Left renal pelvis (tissue), 4 donors: ENCODE measurements at regions not wholly inside any gene's neighbourhood (a gene's known extent, or its start where the extent isn't known, plus 50 kb on each side); places are given as distances from the start of the nearest gene placed in this dataset.
A peak's percentile ranks its signal among the peaks of the same experiment; 100 is the strongest.

Experiments
- DNase-seq, 4 donors: peaks; one replicate each; pipeline ENCODE4 v3.0.0-alpha.2; 2013; ENCODE audit warnings: low read depth in 4 of 4, low spot score in 3 of 4

- no peak for DNase-seq
Observed at GRCh38 chr2:164044622-164045021, 308.8 kb upstream of the FIGN start.

GRCh38 chr2:164039270-164039669 lies 303.5 kb upstream of the FIGN start:
- no peak for DNase-seq

DNA sequence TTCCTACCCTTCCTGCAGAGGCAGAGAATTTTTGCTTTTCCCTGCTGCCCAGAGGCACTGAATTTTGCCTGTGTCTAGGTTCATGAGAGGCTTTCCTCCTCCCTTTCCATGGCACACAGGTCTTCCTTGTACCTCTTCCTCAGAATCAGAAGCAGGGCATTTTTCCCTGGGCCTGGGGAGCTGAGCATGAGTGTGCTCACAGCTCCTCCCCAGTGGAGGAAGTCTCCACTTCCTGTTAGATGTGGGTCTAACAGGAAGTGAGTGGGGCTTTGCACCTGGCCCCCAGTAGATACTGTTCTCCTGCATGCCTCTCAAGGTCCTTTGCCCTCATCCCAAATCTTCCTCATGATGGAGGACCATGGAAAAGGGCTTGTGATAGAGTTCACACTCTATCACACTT lies 297.2 kb upstream of the FIGN start:
- no peak for DNase-seq

- DNase-seq: no peak
Observed at GRCh38 chr2:164030623-164031022, 294.8 kb upstream of the FIGN start.

- no peak for DNase-seq
Observed at GRCh38 chr2:164028814-164029534, 293.2 kb upstream of the FIGN start.

DNA sequence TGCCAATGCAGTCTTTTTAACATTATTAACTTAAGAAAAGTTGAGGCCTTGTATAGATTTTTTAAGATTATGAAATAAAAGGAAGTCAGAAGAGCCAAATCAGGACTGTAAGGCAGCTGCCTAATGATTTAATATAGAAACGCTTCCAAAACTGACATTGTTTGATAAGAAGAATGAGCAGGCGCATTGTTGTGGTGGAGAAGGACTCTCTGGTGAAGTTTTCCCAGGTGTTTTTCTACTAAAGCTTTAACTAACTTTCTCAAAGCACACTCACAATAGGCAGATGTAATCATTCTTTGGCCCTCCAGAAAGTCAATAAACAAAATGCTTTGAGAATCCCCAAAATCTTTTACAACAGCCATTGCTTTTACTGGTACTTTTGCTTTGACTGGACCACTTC lies 288.6 kb upstream of the FIGN start:
- DNase-seq: no peak

- no peak for DNase-seq
Observed at GRCh38 chr2:164023896-164024295, 288.1 kb upstream of the FIGN start.

- DNase-seq: peak; percentile 43 to 73 (median 52)
Observed at GRCh38 chr2:164015328-164016123, 279.7 kb upstream of the FIGN start.

DNA sequence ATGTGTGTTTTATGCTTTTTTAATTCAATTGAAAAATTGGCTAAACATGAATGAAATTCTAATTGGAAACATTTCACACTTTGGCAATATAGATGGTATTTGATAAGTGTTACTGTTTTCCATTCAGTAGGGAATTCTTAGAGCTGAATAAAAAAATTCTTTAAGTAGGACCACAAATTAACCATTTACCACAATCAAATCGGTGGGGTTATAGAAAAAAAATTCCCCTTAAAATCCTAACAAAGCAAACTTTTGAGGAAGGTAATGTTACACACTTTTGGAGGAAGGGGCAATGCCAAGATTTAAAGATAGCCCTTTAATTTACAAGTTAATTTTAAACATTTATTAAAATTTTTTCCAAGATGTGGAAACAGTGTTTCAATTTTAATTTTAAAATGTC lies 279.0 kb upstream of the FIGN start:
- no peak for DNase-seq

DNA sequence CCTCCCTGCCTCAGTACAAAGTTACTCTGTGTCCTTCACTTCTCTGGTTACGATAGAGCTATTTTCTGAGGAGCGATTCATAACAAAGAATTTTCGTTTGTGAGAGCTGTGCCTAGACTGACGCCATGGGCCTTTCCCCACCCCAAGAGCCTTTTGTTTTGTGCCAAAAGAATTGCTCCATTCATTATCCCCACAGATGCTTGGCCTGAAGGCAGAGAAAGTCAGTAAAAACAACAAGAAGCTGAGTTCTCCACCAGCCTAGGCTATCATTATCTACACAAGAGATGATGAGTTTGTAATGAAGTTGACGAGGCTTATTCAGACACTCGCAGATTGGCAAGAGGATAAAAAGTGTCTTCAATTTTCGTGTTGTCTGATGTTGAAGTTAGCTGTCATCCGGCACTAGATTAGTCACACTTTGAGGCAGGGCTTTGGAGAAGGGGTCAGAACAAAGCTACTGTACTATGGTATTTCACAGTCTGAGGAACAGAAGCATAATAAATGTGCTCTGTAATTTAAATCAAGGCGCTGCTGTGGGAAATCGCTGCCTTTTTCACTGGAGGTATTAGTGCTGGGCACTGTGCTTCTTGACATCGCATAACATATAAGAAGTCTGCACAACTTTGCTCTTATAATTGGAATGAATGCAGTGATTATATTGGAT lies 278.4 kb upstream of the FIGN start:
- no peak for DNase-seq

DNA sequence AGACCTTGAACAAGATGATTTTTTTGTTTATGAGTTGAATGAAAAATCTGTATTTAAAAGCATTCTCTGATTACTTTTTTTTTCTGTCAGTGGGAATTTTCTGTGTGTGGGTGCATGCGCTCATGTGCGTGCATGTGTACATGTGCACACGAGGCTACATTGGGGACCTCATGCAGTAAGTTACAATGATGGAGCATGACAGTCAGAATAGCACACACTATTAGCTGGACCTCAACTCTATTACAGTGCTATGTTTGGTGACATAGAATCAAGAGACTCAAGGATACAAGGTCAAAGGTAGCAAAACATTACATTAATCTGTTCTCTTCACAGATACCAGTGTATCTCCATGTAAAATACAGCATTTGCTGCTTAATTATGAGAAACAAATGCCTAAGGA lies 276.8 kb upstream of the FIGN start:
- DNase-seq: no peak

GRCh38 chr2:164009756-164010337 lies 274.0 kb upstream of the FIGN start:
- DNase-seq: no peak

DNA sequence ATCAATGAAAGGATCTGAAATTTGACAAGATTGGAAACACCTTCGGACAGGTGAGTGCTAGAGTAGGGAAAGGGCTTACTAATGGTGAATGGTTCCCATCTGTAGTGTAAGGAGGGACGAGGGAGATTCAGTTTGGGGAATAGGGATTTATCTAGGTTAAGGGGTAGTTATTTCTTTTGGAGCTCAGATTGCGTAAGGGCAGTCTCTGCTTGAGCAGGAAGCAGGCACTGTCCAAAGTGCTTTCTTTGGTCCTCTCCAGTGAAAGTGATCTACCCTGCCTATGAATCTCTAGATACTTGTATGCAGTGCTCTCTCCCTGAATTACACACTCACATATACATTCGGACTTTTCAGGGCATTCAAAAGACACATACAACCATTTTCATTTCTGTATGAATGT lies 272.9 kb upstream of the FIGN start:
- DNase-seq: no peak

- no peak for DNase-seq
Observed at GRCh38 chr2:164006704-164007103, 270.9 kb upstream of the FIGN start.

GRCh38 chr2:164000176-164000575 lies 264.4 kb upstream of the FIGN start:
- no peak for DNase-seq

GRCh38 chr2:163997466-163997865 lies 261.7 kb upstream of the FIGN start:
- no peak for DNase-seq

DNA sequence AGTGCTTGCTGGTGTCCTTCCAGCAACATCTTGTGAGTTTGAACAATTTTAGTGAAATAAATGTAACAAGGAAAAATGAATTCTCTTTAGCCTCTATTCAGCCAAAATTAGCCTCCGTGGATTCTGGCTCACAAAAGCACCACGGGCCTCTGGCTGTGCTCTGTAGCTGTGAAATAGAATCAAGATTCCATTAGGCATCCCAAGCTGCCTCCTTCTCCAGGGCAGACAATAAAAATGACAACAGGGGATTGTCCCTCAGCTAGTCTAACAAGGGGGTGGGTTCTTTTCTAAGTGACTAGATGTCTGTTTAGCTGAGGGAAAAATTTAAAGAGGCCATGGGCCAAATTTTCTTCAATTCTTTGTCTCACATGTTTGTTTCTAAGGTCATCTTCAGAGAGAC lies 254.7 kb upstream of the FIGN start:
- DNase-seq: no peak

GRCh38 chr2:163990101-163990500 lies 254.3 kb upstream of the FIGN start:
- DNase-seq: no peak

- no peak for DNase-seq
Observed at GRCh38 chr2:163987175-163987940, 251.6 kb upstream of the FIGN start.

DNA sequence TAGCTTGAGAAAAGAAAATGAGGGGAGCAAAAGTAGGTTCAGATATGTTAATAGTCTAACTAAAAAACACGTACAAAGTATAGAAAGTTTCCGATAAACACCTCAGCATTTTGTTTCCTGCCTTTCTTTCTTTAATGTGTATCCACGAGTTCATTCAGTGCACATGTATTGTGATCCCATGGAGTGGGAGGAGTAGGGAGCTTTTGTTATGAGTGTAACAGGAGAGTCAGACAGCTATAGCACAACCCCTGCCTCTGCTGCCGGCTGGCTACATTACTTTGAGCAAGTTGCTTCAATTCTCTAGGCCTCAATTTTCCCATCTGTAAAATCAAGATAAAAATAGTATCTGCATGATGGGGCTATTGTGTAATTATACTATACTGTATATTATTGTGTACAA lies 249.2 kb upstream of the FIGN start:
- DNase-seq: no peak

- DNase-seq: no peak
Observed at GRCh38 chr2:163983911-163984310, 248.1 kb upstream of the FIGN start.
